ENCODE measurements at regions not wholly inside any gene's neighbourhood (a gene's known extent, or its start where the extent isn't known, plus 50 kb on each side); places are given as distances from the start of the nearest gene placed in this dataset.

DNA sequence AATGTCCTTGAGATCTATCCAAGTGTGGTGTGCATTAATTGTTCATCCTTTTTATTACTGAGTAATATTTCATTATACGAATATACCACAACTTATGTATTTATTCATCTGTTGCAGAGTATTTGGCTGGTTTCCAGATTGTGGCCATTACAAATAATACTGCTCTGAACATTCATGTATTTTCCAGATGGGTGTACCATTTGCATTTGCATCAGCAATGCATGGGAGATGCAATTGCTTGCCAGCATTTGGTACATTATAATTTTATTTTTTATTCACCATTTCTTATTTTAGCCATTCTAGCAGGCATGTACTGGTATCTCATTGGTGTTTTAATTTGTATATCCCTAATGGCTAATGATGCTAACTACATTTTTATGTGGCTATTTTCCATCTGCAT lies 162.4 kb downstream of the SCG2 start:
- no peaks in the 10 kb centered on the region for H3K4me1 ChIP-seq (ENCODE audit: insufficient read depth, poor library complexity, severe bottlenecking)
- H3K27ac ChIP-seq (ENCODE audit: poor library complexity, severe bottlenecking): no peak overlapping the region
- no peaks in the 10 kb centered on the region for H3K9me3 ChIP-seq (ENCODE audit: severe bottlenecking)
- DNase-seq (ENCODE audit: low spot score) (no peak), ATAC-seq (ENCODE audit: low read depth) (no peak)
- no peak overlapping the region for H3K4me3 ChIP-seq (ENCODE audit: severe bottlenecking)
- no peaks in the 10 kb centered on the region for H3K36me3 ChIP-seq (ENCODE audit: low read depth)
- TF ChIP-seq, protein P1, sequence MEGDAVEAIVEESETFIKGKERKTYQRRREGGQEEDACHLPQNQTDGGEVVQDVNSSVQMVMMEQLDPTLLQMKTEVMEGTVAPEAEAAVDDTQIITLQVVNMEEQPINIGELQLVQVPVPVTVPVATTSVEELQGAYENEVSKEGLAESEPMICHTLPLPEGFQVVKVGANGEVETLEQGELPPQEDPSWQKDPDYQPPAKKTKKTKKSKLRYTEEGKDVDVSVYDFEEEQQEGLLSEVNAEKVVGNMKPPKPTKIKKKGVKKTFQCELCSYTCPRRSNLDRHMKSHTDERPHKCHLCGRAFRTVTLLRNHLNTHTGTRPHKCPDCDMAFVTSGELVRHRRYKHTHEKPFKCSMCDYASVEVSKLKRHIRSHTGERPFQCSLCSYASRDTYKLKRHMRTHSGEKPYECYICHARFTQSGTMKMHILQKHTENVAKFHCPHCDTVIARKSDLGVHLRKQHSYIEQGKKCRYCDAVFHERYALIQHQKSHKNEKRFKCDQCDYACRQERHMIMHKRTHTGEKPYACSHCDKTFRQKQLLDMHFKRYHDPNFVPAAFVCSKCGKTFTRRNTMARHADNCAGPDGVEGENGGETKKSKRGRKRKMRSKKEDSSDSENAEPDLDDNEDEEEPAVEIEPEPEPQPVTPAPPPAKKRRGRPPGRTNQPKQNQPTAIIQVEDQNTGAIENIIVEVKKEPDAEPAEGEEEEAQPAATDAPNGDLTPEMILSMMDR (IDR thresholded peaks at IDR 0.05; ENCODE audit: poor library complexity, severe bottlenecking): no peak
- H3K27me3 ChIP-seq (ENCODE audit: insufficient read depth, poor library complexity, severe bottlenecking): no peaks in the 10 kb centered on the region

DNA sequence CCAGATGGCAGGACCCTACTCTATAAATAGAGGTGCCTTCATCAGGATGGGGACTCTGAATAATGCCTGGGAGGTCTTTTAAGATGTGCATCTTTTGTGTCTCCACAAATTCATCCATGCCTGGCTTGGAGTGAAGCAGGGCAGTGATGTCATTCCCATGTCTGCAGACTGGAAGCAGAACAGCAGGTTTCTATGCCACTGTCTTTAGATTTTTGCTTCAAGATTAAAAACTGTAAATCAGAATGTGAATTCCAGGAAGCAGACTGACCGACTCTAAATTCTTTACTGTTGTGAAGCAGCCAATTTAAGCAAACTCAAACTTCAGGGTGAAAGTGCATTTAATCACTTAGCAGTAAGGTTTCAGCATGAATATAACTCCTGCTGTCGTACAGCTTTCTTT lies 159.3 kb downstream of the SCG2 start:
- H3K4me3 ChIP-seq (ENCODE audit: severe bottlenecking): no peak overlapping the region
- TF ChIP-seq, protein P1 (IDR thresholded peaks at IDR 0.05; ENCODE audit: poor library complexity, severe bottlenecking): no peak
- no peak for ATAC-seq (ENCODE audit: low read depth)
- H3K4me1 ChIP-seq (ENCODE audit: insufficient read depth, poor library complexity, severe bottlenecking): no peaks in the 10 kb centered on the region
- no peak overlapping the region for H3K27ac ChIP-seq (ENCODE audit: poor library complexity, severe bottlenecking)
- no peaks in the 10 kb centered on the region for H3K36me3 ChIP-seq (ENCODE audit: low read depth)
- no peaks in the 10 kb centered on the region for H3K27me3 ChIP-seq (ENCODE audit: insufficient read depth, poor library complexity, severe bottlenecking)
- no peak for DNase-seq (ENCODE audit: low spot score)
- no peaks in the 10 kb centered on the region for H3K9me3 ChIP-seq (ENCODE audit: severe bottlenecking)

DNA sequence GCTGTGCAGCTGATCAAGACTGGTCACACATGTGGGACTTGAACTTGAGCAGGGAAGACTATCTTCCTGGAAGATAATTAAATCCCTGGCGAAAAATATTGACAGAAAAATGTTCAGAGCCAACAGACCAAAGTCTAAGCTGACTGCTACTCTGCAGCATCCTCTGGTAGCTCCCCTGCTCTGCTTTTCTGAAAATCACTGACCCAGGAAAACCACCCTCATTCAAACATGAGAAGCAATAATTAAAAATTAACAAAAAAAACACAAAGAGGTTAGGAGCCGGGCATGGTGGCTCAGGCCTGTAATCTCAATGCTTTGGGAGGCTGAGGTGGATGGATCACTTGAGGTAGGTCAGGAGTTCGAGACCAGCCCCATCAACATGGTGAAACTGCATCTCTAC lies 151.9 kb downstream of the SCG2 start:
- no peak overlapping the region for H3K4me3 ChIP-seq (ENCODE audit: severe bottlenecking)
- H3K27ac ChIP-seq (ENCODE audit: poor library complexity, severe bottlenecking): no peak overlapping the region
- ATAC-seq (ENCODE audit: low read depth) (no peak), DNase-seq (ENCODE audit: low spot score) (no peak)
- TF ChIP-seq, protein P1 (IDR thresholded peaks at IDR 0.05; ENCODE audit: poor library complexity, severe bottlenecking): no peak
- no peaks in the 10 kb centered on the region for H3K36me3 ChIP-seq (ENCODE audit: low read depth)
- no peaks in the 10 kb centered on the region for H3K9me3 ChIP-seq (ENCODE audit: severe bottlenecking)
- H3K4me1 ChIP-seq (ENCODE audit: insufficient read depth, poor library complexity, severe bottlenecking): no peaks in the 10 kb centered on the region
- H3K27me3 ChIP-seq (ENCODE audit: insufficient read depth, poor library complexity, severe bottlenecking): no peaks in the 10 kb centered on the region

DNA sequence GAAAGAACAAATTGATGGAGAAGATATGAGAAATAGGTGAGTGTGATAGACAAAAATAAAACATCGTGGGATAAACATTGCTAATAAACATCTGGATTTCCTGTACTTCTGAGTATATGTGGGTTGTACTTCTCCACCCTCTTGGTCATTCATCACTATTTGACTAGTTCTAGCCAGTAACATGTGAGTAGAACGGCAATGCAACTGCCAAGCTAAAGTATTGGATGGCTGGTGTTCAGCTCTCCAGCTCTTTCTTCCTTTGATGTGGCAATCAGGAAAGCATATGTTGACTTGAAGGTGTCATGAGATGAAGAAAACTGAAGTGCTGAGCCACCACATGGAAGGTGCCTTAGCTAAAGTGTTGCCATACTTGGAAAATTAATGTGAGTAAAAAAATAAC lies 144.9 kb downstream of the SCG2 start:
- DNase-seq (ENCODE audit: low spot score): no peak
- TF ChIP-seq, protein P1 (IDR thresholded peaks at IDR 0.05; ENCODE audit: poor library complexity, severe bottlenecking): no peak
- peaks cover 2% of the 10 kb centered on the region for H3K9me3 ChIP-seq (ENCODE audit: severe bottlenecking)
- H3K4me1 ChIP-seq (ENCODE audit: insufficient read depth, poor library complexity, severe bottlenecking): peaks cover 22% of the 10 kb centered on the region
- H3K27me3 ChIP-seq (ENCODE audit: insufficient read depth, poor library complexity, severe bottlenecking): no peaks in the 10 kb centered on the region
- H3K36me3 ChIP-seq (ENCODE audit: low read depth): no peaks in the 10 kb centered on the region
- no peak overlapping the region for H3K4me3 ChIP-seq (ENCODE audit: severe bottlenecking)
- no peak for ATAC-seq (ENCODE audit: low read depth)
- no peak overlapping the region for H3K27ac ChIP-seq (ENCODE audit: poor library complexity, severe bottlenecking)

DNA sequence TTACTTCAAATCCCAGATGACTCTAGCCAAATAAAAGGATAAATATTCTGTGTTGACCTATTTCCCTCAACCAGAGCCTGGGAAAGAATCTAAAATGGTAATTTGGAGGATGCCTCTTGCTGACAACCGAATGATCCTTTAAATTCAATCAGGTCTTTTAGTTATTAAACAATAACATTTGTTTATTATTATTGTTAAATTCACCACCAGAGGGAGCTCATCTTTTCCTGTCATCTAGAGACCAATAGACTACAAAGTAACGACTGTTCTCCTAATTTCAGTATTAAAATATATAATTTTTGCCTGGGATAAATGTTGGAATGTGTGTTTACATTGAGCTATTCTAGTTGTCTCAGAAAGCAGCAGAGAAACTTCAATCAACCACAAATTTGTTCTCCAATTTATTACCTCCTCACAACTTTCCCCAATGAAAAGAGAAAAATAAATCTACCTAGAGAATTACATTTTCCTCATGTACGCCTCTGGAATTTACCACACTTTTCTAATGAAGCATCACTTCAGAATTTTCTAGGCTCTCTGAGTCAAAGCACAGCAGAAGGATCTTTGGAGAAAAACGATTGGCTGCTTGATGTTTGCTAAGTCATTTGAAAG lies 142.7 kb downstream of the SCG2 start:
- Histone ChIP-seq H3K27me3 (ENCODE audit: insufficient read depth, poor library complexity, severe bottlenecking) (no peaks in the 10 kb centered on the region), H3K27ac (ENCODE audit: poor library complexity, severe bottlenecking) (peak overlapping the region; percentile 68), H3K36me3 (ENCODE audit: low read depth) (no peaks in the 10 kb centered on the region), H3K4me1 (ENCODE audit: insufficient read depth, poor library complexity, severe bottlenecking) (peaks cover 22% of the 10 kb centered on the region), H3K9me3 (ENCODE audit: severe bottlenecking) (peaks cover 2% of the 10 kb centered on the region), H3K4me3 (ENCODE audit: severe bottlenecking) (no peak overlapping the region)
- TF ChIP-seq, protein P1 (IDR thresholded peaks at IDR 0.05; ENCODE audit: poor library complexity, severe bottlenecking): peak; percentile 76
- DNase-seq (ENCODE audit: low spot score) (no peak), ATAC-seq (ENCODE audit: low read depth) (no peak)

All from RWPE2 (cell line).